ENCODE measurements at regions not wholly inside any gene's neighbourhood (a gene's known extent, or its start where the extent isn't known, plus 50 kb on each side); places are given as distances from the start of the nearest gene placed in this dataset.

DNA sequence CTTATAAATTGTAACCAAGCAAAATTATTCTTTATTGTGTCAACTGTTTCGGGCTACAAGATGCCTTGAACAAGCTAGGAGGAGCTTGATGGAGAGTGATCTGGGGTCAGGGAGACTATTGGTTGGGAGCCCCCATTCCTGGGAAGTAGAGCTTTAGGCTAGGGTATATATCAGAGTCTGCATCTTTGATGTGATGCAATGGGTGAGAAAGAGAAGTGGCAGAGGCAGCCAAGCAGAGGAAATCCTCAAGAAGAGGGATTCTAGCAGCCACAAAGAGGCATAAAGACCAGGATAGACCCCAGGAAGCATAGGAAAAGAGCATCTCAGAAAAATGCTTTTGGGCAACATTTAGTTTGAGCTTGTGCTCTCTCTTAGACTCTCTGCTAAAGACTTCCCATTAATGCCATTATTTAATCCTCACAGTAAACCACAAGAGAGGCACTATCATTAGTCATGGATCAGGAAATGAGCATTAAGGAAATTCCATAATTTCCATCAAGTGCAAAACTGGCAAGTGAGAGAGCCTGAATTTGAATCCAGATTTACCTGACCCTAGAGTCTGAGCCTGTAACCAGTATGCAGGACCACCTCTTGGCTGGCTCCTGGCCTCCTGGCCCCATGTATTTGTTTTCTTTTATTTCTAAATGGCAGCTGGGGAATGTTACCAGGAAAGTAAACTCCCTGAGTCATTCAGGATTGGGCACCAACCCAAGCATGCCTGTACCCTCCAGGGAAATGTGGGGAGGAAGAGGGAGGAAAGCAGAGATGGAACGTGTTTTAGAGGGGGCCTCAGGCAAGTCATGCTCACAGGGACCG lies 118.7 kb downstream of the RPL22L1 start:
- TF ChIP-seq, protein P1, sequence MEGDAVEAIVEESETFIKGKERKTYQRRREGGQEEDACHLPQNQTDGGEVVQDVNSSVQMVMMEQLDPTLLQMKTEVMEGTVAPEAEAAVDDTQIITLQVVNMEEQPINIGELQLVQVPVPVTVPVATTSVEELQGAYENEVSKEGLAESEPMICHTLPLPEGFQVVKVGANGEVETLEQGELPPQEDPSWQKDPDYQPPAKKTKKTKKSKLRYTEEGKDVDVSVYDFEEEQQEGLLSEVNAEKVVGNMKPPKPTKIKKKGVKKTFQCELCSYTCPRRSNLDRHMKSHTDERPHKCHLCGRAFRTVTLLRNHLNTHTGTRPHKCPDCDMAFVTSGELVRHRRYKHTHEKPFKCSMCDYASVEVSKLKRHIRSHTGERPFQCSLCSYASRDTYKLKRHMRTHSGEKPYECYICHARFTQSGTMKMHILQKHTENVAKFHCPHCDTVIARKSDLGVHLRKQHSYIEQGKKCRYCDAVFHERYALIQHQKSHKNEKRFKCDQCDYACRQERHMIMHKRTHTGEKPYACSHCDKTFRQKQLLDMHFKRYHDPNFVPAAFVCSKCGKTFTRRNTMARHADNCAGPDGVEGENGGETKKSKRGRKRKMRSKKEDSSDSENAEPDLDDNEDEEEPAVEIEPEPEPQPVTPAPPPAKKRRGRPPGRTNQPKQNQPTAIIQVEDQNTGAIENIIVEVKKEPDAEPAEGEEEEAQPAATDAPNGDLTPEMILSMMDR (conservative IDR thresholded peaks at IDR 0.05; ENCODE audit: control insufficient read depth, insufficient read depth, low read depth, low read length): no peak
- no peak overlapping the region for H3K4me3 ChIP-seq (ENCODE audit: control insufficient read depth, low read depth, low read length)
- DNase-seq (ENCODE audit: low read depth): peak; percentile 97

DNA sequence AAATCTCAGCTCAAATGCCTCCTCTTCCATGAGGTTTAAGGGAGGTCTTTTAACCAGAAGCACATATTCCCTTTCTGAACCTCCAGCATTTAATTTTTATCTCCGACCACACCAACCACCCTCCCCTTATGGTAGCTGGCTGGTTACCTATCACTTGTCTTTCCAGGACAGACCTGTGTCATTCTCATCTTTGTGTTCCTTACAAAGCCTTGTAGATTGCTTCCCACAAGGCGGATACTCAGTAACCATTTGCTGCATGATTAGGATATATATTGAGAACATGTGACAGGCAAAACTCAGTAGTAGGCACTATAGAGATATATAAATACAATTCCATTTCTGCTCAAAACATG lies 119.5 kb downstream of the RPL22L1 start:
- H3K4me3 ChIP-seq (ENCODE audit: control insufficient read depth, low read depth, low read length): no peak overlapping the region
- DNase-seq (ENCODE audit: low read depth): no peak
- TF ChIP-seq, protein P1 (conservative IDR thresholded peaks at IDR 0.05; ENCODE audit: control insufficient read depth, insufficient read depth, low read depth, low read length): no peak

DNA sequence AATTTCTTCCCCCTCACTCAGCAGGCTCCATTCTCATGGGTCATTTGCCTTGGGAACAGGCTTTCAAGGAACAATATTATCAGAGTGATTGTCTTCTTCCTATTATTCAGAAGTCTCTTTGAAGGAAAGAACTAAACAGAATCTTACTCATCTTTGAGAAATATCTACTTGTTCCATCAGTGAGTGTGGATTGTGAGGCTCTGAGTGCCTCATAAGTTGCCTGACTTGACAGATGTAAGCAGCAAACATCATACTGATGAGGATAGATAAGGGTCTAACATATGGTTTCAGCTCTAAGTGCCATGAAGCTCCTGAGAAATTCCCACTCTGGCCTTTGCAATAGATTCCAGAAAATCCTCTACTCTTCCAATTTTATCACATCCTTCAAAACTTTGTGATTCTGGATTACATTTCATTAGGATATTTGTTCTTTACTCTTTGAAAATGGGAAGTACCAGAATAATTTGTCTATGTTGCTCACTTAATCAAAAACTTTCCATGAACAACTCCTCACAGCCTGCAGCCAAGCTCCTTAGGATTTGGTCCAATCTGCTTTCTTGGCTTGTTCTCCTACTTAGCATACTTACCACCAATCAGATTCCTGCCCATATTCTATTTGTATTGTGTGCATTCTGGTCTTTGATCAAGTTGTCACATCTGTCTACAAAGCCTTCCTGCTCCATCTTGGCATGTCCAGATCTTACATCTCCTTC lies 120.1 kb downstream of the RPL22L1 start:
- TF ChIP-seq, protein P1 (conservative IDR thresholded peaks at IDR 0.05; ENCODE audit: control insufficient read depth, insufficient read depth, low read depth, low read length): no peak
- DNase-seq (ENCODE audit: low read depth): no peak
- no peak overlapping the region for H3K4me3 ChIP-seq (ENCODE audit: control insufficient read depth, low read depth, low read length)

DNA sequence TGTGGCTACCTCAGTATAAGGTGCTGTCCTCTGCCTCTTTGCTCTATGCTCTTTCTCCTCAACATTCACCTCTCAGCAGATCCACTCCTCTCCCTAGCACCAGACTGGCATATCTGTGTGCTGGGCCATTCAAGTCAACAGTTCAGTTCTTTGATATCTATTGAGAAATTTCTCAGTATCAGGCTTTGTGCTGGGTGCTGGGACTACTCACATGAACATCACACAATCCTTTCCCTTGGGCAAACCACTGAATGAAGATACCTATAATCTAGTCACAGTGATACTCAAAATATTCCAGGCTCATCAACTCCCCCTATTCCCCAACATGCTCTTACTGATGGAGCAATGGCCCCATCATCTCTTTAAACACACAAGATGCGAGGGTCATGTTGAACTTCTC lies 120.8 kb downstream of the RPL22L1 start:
- no peak for DNase-seq (ENCODE audit: low read depth)
- no peak overlapping the region for H3K4me3 ChIP-seq (ENCODE audit: control insufficient read depth, low read depth, low read length)
- TF ChIP-seq, protein P1 (conservative IDR thresholded peaks at IDR 0.05; ENCODE audit: control insufficient read depth, insufficient read depth, low read depth, low read length): no peak

DNA sequence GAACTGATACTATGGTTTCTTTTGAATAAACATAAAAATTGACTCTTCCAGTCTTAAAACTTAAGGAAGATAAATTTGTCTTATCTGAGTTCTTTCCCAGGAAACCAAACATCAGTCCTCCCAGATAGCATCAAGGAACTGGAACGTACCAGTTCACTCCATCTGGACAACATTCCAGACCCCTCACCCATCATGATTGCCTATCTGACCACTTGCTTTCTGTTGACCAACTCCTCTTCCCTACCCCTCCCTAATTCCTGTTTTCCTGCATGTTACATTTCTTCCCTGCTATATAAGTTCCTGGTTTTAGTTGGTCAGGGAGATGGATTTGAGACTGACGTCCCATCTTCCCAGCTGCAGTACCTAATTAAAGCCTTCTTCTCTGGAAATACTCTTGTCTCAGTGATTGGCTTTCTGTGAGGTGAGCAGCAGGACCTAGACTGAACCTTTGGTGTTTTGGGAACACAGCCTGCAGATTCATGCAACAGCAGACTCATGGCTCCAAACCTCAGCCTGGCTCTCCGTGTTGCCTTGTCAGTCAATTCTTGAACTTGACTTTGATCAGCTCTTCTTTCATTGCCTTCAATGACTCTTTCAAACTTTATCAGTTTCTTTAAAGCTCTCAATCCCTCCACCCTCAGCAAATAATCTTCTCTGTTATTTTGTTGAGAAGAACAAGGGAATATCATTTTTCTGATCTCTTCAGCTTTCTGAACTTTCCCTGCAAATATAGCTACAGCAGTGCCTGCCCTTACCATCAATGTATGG lies 123.6 kb downstream of the RPL22L1 start:
- TF ChIP-seq, protein P1 (conservative IDR thresholded peaks at IDR 0.05; ENCODE audit: control insufficient read depth, insufficient read depth, low read depth, low read length): no peak
- DNase-seq (ENCODE audit: low read depth): no peak
- H3K4me3 ChIP-seq (ENCODE audit: control insufficient read depth, low read depth, low read length): no peak overlapping the region

DNA sequence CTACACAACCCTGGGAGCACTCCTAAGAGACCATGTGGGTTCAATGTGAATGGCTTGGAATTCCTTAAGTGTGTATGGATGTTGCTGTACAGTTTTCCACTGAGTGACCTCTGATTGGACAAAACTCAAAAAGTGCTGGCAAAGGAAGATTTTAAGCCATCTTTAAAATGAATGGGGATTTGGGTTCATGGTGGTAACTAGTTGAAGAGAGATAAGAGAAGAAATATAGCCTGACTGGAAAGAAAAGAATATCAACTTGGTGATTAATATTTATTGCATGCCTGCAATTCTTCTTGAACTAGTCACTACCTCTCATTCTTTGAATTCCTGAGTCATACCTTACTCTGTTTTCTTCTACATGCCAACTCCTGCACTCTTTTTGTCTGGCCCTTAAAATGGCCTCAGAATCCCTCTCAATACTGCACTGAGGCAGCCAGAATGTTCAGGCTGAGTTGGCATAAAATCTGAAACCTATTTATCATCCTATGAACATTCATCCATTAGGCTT lies 124.7 kb downstream of the RPL22L1 start:
- no peak overlapping the region for H3K4me3 ChIP-seq (ENCODE audit: control insufficient read depth, low read depth, low read length)
- TF ChIP-seq, protein P1 (conservative IDR thresholded peaks at IDR 0.05; ENCODE audit: control insufficient read depth, insufficient read depth, low read depth, low read length): no peak
- peak; percentile 64 for DNase-seq (ENCODE audit: low read depth)
